SU-DHL-6 (cell line): ENCODE measurements at regions not wholly inside any gene's neighbourhood (a gene's known extent, or its start where the extent isn't known, plus 50 kb on each side); places are given as distances from the start of the nearest gene placed in this dataset.

Experiments used
- CTCF ChIP-seq: fragments of 200-600 bp; sonication (generic); IDR thresholded peaks from one replicate; pipeline ENCODE4 v1.5.1; 2017; ENCODE audit warnings: antibody characterized with exemption, mild to moderate bottlenecking, low read length, moderate library complexity; ENCODE audit not compliant: insufficient read depth, poor library complexity, severe bottlenecking
- EZH2phosphoT487 ChIP-seq: fragments of 200-600 bp; sonication (generic), shearing (Covaris generic); conservative IDR thresholded peaks from 2 replicates; pipeline ENCODE4 v1.6.1; 2018; ENCODE audit warnings: mild to moderate bottlenecking, antibody characterized with exemption, low read length, moderate library complexity, mixed read lengths

GRCh38 chr13:87426742-87427141 is 244.4 kb upstream of the SLITRK5 start:
- no peak for TF ChIP-seq CTCF
- no peak for TF ChIP-seq EZH2phosphoT487
